GM12874 (cell line): ENCODE measurements at regions not wholly inside any gene's neighbourhood (a gene's known extent, or its start where the extent isn't known, plus 50 kb on each side); places are given as distances from the start of the nearest gene placed in this dataset.

Experiments used
- TF ChIP-seq, protein P1 (sequence below): IDR thresholded peaks from 2 replicates; pipeline ENCODE4 v1.5.1; 2011; ENCODE audit warnings: low read depth, mild to moderate bottlenecking, control low read depth, low read length, moderate library complexity; ENCODE audit not compliant: insufficient read depth

DNA sequence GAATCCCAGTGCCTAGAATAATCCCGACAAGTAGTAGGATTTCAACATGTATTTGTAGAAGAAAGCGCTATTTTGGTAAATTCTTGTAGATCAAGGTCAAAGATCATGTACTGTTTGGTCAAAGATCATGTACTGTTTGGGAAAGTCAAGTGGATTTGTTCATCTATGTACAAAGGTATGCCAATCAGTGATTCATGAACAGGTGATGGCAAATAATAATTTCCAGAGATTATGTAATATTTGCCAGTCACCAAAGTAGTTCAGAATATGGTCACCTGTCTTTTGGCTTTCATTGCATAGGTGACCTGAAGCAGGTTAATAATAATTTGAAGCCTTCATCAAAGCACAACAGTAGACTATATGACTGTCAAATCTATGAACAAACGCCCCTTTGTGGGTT, 398.2 kb downstream of the EFNA5 start:
- TF ChIP-seq, protein P1, sequence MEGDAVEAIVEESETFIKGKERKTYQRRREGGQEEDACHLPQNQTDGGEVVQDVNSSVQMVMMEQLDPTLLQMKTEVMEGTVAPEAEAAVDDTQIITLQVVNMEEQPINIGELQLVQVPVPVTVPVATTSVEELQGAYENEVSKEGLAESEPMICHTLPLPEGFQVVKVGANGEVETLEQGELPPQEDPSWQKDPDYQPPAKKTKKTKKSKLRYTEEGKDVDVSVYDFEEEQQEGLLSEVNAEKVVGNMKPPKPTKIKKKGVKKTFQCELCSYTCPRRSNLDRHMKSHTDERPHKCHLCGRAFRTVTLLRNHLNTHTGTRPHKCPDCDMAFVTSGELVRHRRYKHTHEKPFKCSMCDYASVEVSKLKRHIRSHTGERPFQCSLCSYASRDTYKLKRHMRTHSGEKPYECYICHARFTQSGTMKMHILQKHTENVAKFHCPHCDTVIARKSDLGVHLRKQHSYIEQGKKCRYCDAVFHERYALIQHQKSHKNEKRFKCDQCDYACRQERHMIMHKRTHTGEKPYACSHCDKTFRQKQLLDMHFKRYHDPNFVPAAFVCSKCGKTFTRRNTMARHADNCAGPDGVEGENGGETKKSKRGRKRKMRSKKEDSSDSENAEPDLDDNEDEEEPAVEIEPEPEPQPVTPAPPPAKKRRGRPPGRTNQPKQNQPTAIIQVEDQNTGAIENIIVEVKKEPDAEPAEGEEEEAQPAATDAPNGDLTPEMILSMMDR: no peak

GRCh38 chr5:107271682-107272350, 398.9 kb downstream of the EFNA5 start:
- TF ChIP-seq, protein P1: no peak

- TF ChIP-seq, protein P1: no peak
These were observed 400.2 kb downstream of the EFNA5 start for GRCh38 chr5:107270561-107270960.

GRCh38 chr5:107269678-107270077, 401.1 kb downstream of the EFNA5 start:
- TF ChIP-seq, protein P1: no peak

DNA sequence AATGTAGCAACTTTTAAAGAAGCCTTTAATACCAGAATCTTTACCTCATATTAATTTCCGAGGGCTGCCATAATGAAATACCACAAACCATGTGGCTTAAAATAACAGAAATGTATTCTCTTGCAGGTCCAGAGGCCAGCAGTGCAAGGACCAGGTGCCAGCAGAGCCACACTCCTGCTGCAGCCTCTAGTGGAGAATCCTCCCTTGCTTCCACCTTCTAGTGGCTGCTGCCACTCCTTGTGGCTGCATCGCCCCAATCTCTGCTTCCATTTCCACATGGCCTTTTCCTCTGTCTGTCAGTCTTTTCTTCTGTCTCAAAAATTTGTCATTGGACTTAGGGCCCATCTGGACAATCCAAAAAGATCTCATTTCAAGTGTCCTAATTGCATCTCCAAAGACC, 401.5 kb downstream of the EFNA5 start:
- TF ChIP-seq, protein P1: no peak

DNA sequence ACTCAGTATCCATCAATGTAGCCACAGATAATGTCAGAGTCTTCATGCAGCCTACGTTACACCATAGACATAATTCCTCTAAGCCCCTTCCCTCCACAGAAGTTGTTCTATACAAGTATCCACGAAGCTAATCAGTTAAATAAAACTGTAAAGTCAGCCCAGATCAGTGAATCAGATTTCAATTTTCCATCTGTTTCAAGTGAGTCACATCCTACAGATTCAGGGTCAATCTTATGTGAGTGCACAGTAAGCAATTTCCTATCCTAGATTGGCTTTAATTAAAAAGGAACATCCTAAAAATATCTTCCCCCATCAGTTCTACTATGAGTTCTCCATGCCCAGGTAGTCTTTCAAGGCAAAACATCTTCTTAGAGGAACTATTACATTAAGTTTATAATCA, 402.5 kb downstream of the EFNA5 start:
- TF ChIP-seq, protein P1: no peak

DNA sequence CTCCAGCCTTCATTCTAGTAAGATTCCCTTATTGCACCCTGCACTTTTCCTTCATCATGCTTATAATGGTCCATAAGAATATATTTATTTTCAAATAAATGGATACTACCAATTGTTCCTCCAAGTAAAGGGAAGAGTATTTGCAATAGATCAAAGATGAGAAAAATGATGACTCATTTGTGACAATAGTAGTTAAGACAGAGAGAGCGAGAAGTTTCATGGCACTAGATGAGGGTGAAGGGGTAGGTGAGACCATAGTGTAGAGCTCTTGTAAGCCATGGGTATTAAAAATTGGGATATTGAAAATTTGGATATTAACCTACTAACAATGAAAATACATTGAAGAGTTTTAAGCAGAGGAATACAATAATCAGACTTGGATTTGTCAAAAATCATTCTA, 404.6 kb downstream of the EFNA5 start:
- TF ChIP-seq, protein P1: no peak
